Stimulated activated naive B cell treated with anti-CD40 and anti-IgM and Interleukin-4, amounts not matched to agents 10 μg/mL and 1 μg/mL and 100 μg/mL, for 72 hours (primary cell): ENCODE measurements at regions not wholly inside any gene's neighbourhood (a gene's known extent, or its start where the extent isn't known, plus 50 kb on each side); places are given as distances from the start of the nearest gene placed in this dataset.

ENCODE experiments used
- ATAC-seq, 2 donors: fragments of 150-1000 bp; cut with Tn5 transposase; replicated peaks; 2 replicates each; pipeline ENCODE4 v1.10.0; 2021; ENCODE audit warnings: moderate library complexity in 1 of 2
- DNase-seq: peaks from one replicate; pipeline ENCODE4 v3.0.0; 2021
- H3K27ac Mint-ChIP-seq: one replicate; pipeline ENCODE4 v1.8.0; 2022; ENCODE audit warnings: mild to moderate bottlenecking, mixed read lengths
- H3K27me3 Mint-ChIP-seq, 2 donors: one replicate each; pipeline ENCODE4 v1.8.0; 2022; ENCODE audit warnings: mixed read lengths in 2 of 2
- H3K36me3 Mint-ChIP-seq, 2 donors: one replicate each; pipeline ENCODE4 v1.8.0; 2022; ENCODE audit warnings: mixed read lengths in 2 of 2, mild to moderate bottlenecking in 1 of 2
- H3K4me1 Mint-ChIP-seq, 2 donors: one replicate each; pipeline ENCODE4 v1.8.0; 2022; ENCODE audit warnings: mixed read lengths in 2 of 2, mild to moderate bottlenecking in 1 of 2
- H3K4me3 Mint-ChIP-seq, 2 donors: one replicate each; pipeline ENCODE4 v1.8.0; 2022; ENCODE audit warnings: mild to moderate bottlenecking in 2 of 2, mixed read lengths in 2 of 2, moderate library complexity in 1 of 2
- H3K9me3 Mint-ChIP-seq, 2 donors: one replicate each; pipeline ENCODE4 v1.8.0; 2022; ENCODE audit warnings: mixed read lengths in 2 of 2, mild to moderate bottlenecking in 1 of 2

- H3K9me3 Mint-ChIP-seq, result peaks cover 6 to 13% of the 10 kb centered on the region in 2 donors
- no peaks in the 10 kb centered on the region for H3K27me3 Mint-ChIP-seq
- ATAC-seq (no peak), DNase-seq (no peak)
- no peak overlapping the region for H3K4me3 Mint-ChIP-seq
- no peak overlapping the region for H3K27ac Mint-ChIP-seq
- no peaks in the 10 kb centered on the region for H3K36me3 Mint-ChIP-seq
- H3K4me1 Mint-ChIP-seq, result no peaks in the 10 kb centered on the region
Observed at GRCh38 chr20:55761797-55762196, 243.5 kb downstream of the CBLN4 start.

GRCh38 chr20:55761100-55761499 lies 244.2 kb downstream of the CBLN4 start:
- Mint-ChIP-seq H3K27ac (no peak overlapping the region), H3K4me1 (no peaks in the 10 kb centered on the region), H3K27me3 (no peaks in the 10 kb centered on the region), H3K9me3 (peaks cover 6 to 13% of the 10 kb centered on the region in 2 donors), H3K36me3 (no peaks in the 10 kb centered on the region), H3K4me3 (no peak overlapping the region)
- DNase-seq (no peak), ATAC-seq (no peak)

GRCh38 chr20:55760586-55760985 lies 244.7 kb downstream of the CBLN4 start:
- H3K27ac Mint-ChIP-seq, result no peak overlapping the region
- H3K36me3 Mint-ChIP-seq, result no peaks in the 10 kb centered on the region
- DNase-seq (no peak), ATAC-seq (no peak)
- H3K27me3 Mint-ChIP-seq, result no peaks in the 10 kb centered on the region
- H3K4me3 Mint-ChIP-seq, result no peak overlapping the region
- H3K9me3 Mint-ChIP-seq, result peaks cover 6 to 15% of the 10 kb centered on the region in 2 donors
- no peaks in the 10 kb centered on the region for H3K4me1 Mint-ChIP-seq

DNA sequence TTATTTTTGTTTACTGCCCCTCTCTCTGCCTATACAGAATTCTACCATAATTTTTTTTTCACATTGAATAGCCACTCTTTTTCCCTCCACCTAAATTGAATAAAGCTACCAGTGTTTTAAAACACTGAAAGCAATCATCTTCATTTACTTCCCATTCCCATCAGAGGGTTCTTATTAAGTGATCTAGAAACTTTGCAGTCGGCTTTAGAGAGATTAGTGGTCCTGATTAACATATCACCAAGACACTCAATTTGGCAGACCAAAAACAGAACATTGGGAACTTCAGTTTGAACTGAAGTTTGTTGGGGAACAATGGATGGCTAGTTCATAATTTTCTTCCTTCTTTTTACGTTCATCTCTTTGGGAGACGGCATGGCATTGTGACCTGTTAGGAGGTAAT lies 249.5 kb downstream of the CBLN4 start:
- DNase-seq, result no peak
- ATAC-seq, result no peak
- H3K27me3 Mint-ChIP-seq, result no peaks in the 10 kb centered on the region
- H3K4me3 Mint-ChIP-seq, result no peak overlapping the region
- H3K4me1 Mint-ChIP-seq, result no peaks in the 10 kb centered on the region
- no peak overlapping the region for H3K27ac Mint-ChIP-seq
- no peaks in the 10 kb centered on the region for H3K36me3 Mint-ChIP-seq
- peaks cover 3% of the 10 kb centered on the region in 2 donors for H3K9me3 Mint-ChIP-seq

DNA sequence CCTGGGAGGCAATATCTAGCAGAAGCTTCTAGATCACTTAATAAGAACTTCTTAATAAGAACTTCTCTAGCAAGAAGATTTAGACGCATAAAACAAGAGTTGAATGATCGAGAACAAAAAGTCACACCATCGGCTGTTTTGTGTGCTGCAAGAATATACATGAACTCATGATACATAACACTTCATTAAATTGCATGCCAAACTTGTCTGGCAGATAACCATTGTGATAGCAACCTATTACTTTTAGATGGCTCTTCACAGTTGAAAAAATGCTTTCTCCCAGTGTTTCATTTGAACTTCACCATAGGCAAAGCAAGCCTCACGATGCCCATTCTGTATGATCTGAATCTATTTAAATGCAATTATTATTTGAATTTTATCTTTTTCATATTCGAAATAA lies 249.9 kb downstream of the CBLN4 start:
- no peak overlapping the region for H3K27ac Mint-ChIP-seq
- no peak overlapping the region for H3K4me3 Mint-ChIP-seq
- H3K4me1 Mint-ChIP-seq, result no peaks in the 10 kb centered on the region
- DNase-seq (no peak), ATAC-seq (no peak)
- H3K36me3 Mint-ChIP-seq, result no peaks in the 10 kb centered on the region
- H3K9me3 Mint-ChIP-seq, result peaks cover 3% of the 10 kb centered on the region in 2 donors
- H3K27me3 Mint-ChIP-seq, result no peaks in the 10 kb centered on the region

- Mint-ChIP-seq H3K9me3 (peaks cover 0 to 1% of the 10 kb centered on the region in 2 donors), H3K36me3 (no peaks in the 10 kb centered on the region), H3K27me3 (no peaks in the 10 kb centered on the region), H3K27ac (no peak overlapping the region), H3K4me3 (no peak overlapping the region), H3K4me1 (no peaks in the 10 kb centered on the region)
- ATAC-seq, result no peak
- no peak for DNase-seq
Observed at GRCh38 chr20:55746723-55747122, 258.6 kb downstream of the CBLN4 start.

GRCh38 chr20:55745840-55746239 lies 259.5 kb downstream of the CBLN4 start:
- no peak for ATAC-seq
- no peak for DNase-seq
- H3K9me3 Mint-ChIP-seq, result peaks cover 0 to 1% of the 10 kb centered on the region in 2 donors
- H3K4me1 Mint-ChIP-seq, result no peaks in the 10 kb centered on the region
- no peak overlapping the region for H3K4me3 Mint-ChIP-seq
- no peaks in the 10 kb centered on the region for H3K36me3 Mint-ChIP-seq
- H3K27ac Mint-ChIP-seq, result no peak overlapping the region
- no peaks in the 10 kb centered on the region for H3K27me3 Mint-ChIP-seq

- peaks cover 0 to 1% of the 10 kb centered on the region in 2 donors for H3K9me3 Mint-ChIP-seq
- H3K36me3 Mint-ChIP-seq, result no peaks in the 10 kb centered on the region
- ATAC-seq, result no peak
- H3K27ac Mint-ChIP-seq, result no peak overlapping the region
- no peaks in the 10 kb centered on the region for H3K4me1 Mint-ChIP-seq
- no peak overlapping the region for H3K4me3 Mint-ChIP-seq
- no peak for DNase-seq
- no peaks in the 10 kb centered on the region for H3K27me3 Mint-ChIP-seq
Observed at GRCh38 chr20:55744896-55745295, 260.4 kb downstream of the CBLN4 start.

DNA sequence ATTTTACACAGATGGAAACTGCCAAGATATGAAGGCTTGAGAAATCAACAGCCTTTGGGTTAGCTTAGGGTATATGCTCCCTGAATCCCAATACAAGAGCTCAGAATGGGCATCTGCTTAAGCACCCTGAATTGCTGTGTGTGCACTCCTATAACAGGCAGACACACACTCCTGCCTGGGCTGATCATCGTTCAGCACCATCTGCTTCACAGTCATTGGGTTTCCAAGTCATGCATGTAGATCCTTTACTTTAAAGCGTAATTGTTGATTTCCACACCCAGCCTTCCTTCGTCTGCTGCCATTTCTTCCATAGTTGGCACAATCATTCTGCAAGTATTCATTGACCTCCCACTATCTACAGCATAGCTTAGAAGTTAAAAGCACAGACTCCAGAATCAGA lies 263.5 kb downstream of the CBLN4 start:
- no peak for DNase-seq
- Mint-ChIP-seq H3K4me1 (no peaks in the 10 kb centered on the region), H3K36me3 (no peaks in the 10 kb centered on the region), H3K4me3 (no peak overlapping the region), H3K27me3 (no peaks in the 10 kb centered on the region), H3K9me3 (peaks cover 0 to 1% of the 10 kb centered on the region in 2 donors), H3K27ac (no peak overlapping the region)
- no peak for ATAC-seq

DNA sequence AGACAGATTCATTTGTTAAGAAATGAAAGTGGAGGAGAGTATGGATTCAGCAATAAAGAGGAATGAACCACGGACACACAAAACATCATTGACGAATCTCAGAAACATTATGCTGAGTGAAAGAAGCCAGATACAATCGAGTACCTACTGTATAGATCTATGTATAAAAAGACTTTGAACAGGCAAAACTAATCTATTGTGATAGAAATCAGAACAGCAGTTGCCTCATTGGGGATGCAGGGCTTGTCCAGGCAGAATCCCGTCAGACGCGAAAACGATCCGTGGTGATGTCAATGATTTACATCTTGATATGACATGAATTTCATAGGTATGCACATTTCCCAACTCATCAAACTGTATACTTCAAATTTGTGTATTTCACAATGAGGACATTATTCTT lies 265.2 kb downstream of the CBLN4 start:
- Mint-ChIP-seq H3K36me3 (no peaks in the 10 kb centered on the region), H3K4me1 (no peaks in the 10 kb centered on the region), H3K4me3 (no peak overlapping the region), H3K27me3 (no peaks in the 10 kb centered on the region), H3K27ac (no peak overlapping the region), H3K9me3 (peaks cover 3% of the 10 kb centered on the region in 2 donors)
- ATAC-seq, result no peak
- no peak for DNase-seq

DNA sequence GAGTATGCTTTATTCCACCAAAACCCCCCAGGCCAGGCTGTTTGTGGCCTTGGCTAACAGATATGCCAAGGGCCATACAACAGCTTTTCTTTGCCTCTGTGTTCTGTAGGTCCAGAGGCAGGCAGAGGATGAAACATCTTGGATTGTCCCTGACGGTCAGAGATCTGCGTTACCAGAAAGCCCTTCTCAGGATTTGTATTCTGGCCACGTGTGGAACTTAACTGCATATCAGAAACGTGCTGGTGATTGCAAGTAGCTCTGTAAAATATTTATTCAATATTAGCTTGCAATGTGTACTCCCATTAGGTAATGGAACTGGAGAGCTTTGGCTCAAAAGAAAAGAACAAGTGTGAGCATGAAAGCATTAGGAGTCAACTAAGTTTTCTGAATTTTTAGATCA lies 275.0 kb downstream of the CBLN4 start:
- Mint-ChIP-seq H3K9me3 (peaks cover 0 to 7% of the 10 kb centered on the region in 2 donors), H3K36me3 (no peaks in the 10 kb centered on the region), H3K27ac (no peak overlapping the region), H3K4me1 (no peaks in the 10 kb centered on the region), H3K27me3 (no peaks in the 10 kb centered on the region), H3K4me3 (no peak overlapping the region)
- ATAC-seq (no peak), DNase-seq (no peak)

GRCh38 chr20:55714736-55715135 lies 290.6 kb downstream of the CBLN4 start:
- peaks cover 4 to 10% of the 10 kb centered on the region in 2 donors for H3K9me3 Mint-ChIP-seq
- no peaks in the 10 kb centered on the region for H3K27me3 Mint-ChIP-seq
- no peak overlapping the region for H3K27ac Mint-ChIP-seq
- ATAC-seq (no peak), DNase-seq (no peak)
- no peaks in the 10 kb centered on the region for H3K36me3 Mint-ChIP-seq
- no peak overlapping the region for H3K4me3 Mint-ChIP-seq
- H3K4me1 Mint-ChIP-seq, result no peaks in the 10 kb centered on the region

DNA sequence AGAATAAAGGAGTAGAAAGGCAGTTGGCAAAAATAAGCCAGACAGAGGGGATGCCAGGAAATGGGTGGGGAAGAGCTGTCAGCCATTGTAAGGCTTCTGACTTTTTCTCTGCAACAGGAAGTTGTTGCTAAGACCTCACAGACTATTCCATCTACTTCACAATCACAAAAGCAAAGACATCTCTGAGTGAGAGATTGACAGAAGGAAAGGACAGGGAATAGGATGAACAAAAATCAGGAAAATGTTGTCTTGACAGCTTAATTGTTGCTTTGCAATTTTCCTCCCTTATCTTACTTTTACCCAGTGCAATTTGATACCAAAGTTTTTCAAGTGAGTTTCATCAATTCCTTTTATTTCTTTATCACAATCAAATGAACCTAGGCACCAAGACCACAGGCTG lies 291.2 kb downstream of the CBLN4 start:
- no peaks in the 10 kb centered on the region for H3K4me1 Mint-ChIP-seq
- H3K36me3 Mint-ChIP-seq, result no peaks in the 10 kb centered on the region
- H3K27me3 Mint-ChIP-seq, result no peaks in the 10 kb centered on the region
- no peak overlapping the region for H3K4me3 Mint-ChIP-seq
- no peak overlapping the region for H3K27ac Mint-ChIP-seq
- DNase-seq, result no peak
- peaks cover 6 to 12% of the 10 kb centered on the region in 2 donors for H3K9me3 Mint-ChIP-seq
- ATAC-seq, result no peak

GRCh38 chr20:55704458-55704857 lies 300.9 kb downstream of the CBLN4 start:
- Mint-ChIP-seq H3K4me3 (no peak overlapping the region), H3K27me3 (no peaks in the 10 kb centered on the region), H3K9me3 (peaks cover 4 to 12% of the 10 kb centered on the region in 2 donors), H3K4me1 (no peaks in the 10 kb centered on the region), H3K27ac (no peak overlapping the region), H3K36me3 (no peaks in the 10 kb centered on the region)
- ATAC-seq, result no peak
- DNase-seq, result no peak

DNA sequence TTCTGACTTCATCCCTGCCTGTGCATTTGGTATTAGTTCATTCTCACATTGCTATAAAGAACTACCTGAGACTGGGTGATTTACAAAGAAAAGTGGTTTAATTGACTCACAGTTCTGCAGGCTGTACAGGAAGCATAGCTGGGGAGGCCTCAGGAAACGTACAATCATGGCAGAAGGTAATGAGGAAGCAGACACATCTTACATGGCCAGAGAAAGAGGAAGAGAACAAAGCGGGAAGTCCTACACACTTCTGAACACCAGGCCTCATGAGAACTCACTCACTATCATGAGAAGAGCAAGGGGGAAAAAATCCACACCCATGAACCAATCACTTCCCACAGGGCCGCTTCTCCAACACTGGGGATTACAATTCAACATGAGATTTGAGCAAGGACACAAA lies 303.9 kb downstream of the CBLN4 start:
- Mint-ChIP-seq H3K27me3 (no peaks in the 10 kb centered on the region), H3K9me3 (peaks cover 3 to 7% of the 10 kb centered on the region in 2 donors), H3K36me3 (no peaks in the 10 kb centered on the region), H3K27ac (no peak overlapping the region), H3K4me1 (no peaks in the 10 kb centered on the region), H3K4me3 (no peak overlapping the region)
- no peak for DNase-seq
- ATAC-seq, result no peak

DNA sequence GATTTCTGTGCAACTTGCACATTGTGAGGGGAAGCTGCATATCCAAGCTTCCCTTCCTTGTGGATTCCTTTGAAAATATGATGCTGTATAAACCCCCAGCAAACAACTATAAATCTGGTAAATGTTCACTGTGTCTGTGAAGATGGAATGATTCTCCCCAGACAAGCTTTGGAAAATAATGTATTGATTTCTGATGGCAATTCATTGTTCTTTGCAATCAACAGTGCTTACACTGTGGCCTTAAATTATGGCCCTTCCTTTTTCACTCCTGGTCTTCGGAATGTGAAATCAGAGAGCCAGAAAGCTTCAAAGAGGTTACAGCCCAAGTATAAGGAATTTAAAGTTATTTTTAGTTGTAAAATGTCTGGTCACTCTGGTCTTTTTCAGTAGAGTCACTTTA lies 308.8 kb downstream of the CBLN4 start:
- Mint-ChIP-seq H3K4me1 (no peaks in the 10 kb centered on the region), H3K27ac (no peak overlapping the region), H3K36me3 (no peaks in the 10 kb centered on the region), H3K27me3 (no peaks in the 10 kb centered on the region), H3K9me3 (peaks cover 2 to 6% of the 10 kb centered on the region in 2 donors), H3K4me3 (no peak overlapping the region)
- DNase-seq (no peak), ATAC-seq (no peak)
